HEK293T (cell line): ENCODE measurements at regions not wholly inside any gene's neighbourhood (a gene's known extent, or its start where the extent isn't known, plus 50 kb on each side); places are given as distances from the start of the nearest gene placed in this dataset.

ENCODE experiments used
- CTCF ChIA-PET: fragments of 350-600 bp; formaldehyde crosslinking; extraction: SDS; loops from one replicate; lab custom pipeline; 2021; ENCODE audit warnings: antibody characterized with exemption, inconsistent platforms; lab: Yijun Ruan, JAX
- POLR2A ChIA-PET: fragments of 350-600 bp; formaldehyde crosslinking; extraction: SDS; loops from one replicate; lab custom pipeline; 2020; ENCODE audit warnings: antibody characterized with exemption, inconsistent platforms; lab: Yijun Ruan, JAX
- DNase-seq: peaks from one replicate; pipeline ENCODE4 v3.0.0; 2012; ENCODE audit warnings: mixed read lengths; ENCODE audit errors: extremely low spot score
- ARNT ChIP-seq: fragments of 450-650 bp; IDR thresholded peaks from 2 replicates; pipeline ENCODE4 v1.6.1; 2017; ENCODE audit warnings: mild to moderate bottlenecking
- BHLHE40 ChIP-seq: fragments of 450-650 bp; IDR thresholded peaks from 2 replicates; pipeline ENCODE4 v1.6.1; 2016; ENCODE audit warnings: mild to moderate bottlenecking, moderate library complexity, borderline replicate concordance
- CTBP1 ChIP-seq: fragments of 450-650 bp; IDR thresholded peaks from 2 replicates; pipeline ENCODE4 v1.6.1; 2016; ENCODE audit warnings: borderline replicate concordance
- ELF4 ChIP-seq: fragments of 450-650 bp; IDR thresholded peaks from 2 replicates; pipeline ENCODE4 v1.6.1; 2017; ENCODE audit warnings: antibody characterized with exemption
- FOXA1 ChIP-seq: fragments of 450-650 bp; IDR thresholded peaks from 2 replicates; pipeline ENCODE4 v1.6.1; 2016; ENCODE audit warnings: mild to moderate bottlenecking
- FOXK2 ChIP-seq: fragments of 450-650 bp; IDR thresholded peaks from 2 replicates; pipeline ENCODE4 v1.6.1; 2016; ENCODE audit warnings: mild to moderate bottlenecking
- FOXM1 ChIP-seq: fragments of 450-650 bp; IDR thresholded peaks from 2 replicates; pipeline ENCODE4 v1.6.1; 2017; ENCODE audit warnings: mild to moderate bottlenecking, borderline replicate concordance
- HDGF ChIP-seq: fragments of 450-650 bp; IDR thresholded peaks from 2 replicates; pipeline ENCODE4 v1.6.1; 2017; ENCODE audit warnings: antibody characterized with exemption, borderline replicate concordance
- L3MBTL2 ChIP-seq: fragments of 450-650 bp; conservative IDR thresholded peaks from 2 replicates; pipeline ENCODE4 v1.6.1; 2016; ENCODE audit warnings: mild to moderate bottlenecking
- LEF1 ChIP-seq: fragments of 450-650 bp; IDR thresholded peaks from 2 replicates; pipeline ENCODE4 v1.6.1; 2017; ENCODE audit warnings: mild to moderate bottlenecking, borderline replicate concordance
- NFRKB ChIP-seq: fragments of 450-650 bp; IDR thresholded peaks from 2 replicates; pipeline ENCODE4 v1.6.1; 2016; ENCODE audit warnings: mild to moderate bottlenecking, moderate library complexity
- SP1 ChIP-seq: fragments of 450-650 bp; IDR thresholded peaks from 2 replicates; pipeline ENCODE4 v1.6.1; 2017
- SUZ12 ChIP-seq: fragments of 450-650 bp; IDR thresholded peaks from 2 replicates; pipeline ENCODE4 v1.6.1; 2016; ENCODE audit warnings: mild to moderate bottlenecking
- TARDBP ChIP-seq: fragments of 450-650 bp; IDR thresholded peaks from 2 replicates; pipeline ENCODE4 v1.6.1; 2016
- ZNF384 ChIP-seq: fragments of 450-650 bp; IDR thresholded peaks from 2 replicates; pipeline ENCODE4 v1.6.1; 2016
- TF ChIP-seq, protein P1 (sequence below): fragments of 450-650 bp; IDR thresholded peaks from 2 replicates; pipeline ENCODE4 v1.6.1; 2016

DNA sequence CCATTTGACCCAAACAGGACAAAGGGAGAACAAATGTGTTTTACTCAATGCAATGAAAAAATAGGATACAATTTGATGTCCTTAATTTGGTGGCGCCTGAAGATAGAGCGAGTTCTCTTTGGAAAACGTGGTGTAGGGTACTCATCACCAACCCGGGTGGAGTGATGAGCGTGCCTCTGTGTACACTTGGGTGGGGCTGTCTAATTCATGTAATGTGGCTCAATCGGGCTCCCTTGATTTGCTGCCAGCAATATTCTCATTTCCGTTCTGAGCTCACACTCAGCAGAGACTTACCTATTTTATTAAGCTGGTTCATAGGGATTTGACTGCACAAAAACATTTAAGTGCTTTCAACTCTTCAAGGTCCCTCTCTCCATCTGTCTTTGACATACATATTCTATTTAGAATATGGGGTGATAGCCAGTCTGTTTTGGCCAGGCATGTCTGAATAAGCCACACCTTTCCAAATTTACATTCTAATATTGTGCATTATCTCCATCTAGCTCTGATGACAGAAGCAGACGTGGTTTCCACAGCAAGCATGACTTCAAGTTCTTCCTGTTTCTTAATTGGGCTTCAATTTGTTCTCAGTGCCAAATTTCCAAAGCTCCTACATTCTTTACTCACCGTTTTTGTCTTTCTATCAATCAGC, 162.5 kb downstream of the IRX2 start:
- TF ChIP-seq FOXK2: no peak
- no peak for TF ChIP-seq FOXA1
- POLR2A ChIA-PET: no interaction called here

DNA sequence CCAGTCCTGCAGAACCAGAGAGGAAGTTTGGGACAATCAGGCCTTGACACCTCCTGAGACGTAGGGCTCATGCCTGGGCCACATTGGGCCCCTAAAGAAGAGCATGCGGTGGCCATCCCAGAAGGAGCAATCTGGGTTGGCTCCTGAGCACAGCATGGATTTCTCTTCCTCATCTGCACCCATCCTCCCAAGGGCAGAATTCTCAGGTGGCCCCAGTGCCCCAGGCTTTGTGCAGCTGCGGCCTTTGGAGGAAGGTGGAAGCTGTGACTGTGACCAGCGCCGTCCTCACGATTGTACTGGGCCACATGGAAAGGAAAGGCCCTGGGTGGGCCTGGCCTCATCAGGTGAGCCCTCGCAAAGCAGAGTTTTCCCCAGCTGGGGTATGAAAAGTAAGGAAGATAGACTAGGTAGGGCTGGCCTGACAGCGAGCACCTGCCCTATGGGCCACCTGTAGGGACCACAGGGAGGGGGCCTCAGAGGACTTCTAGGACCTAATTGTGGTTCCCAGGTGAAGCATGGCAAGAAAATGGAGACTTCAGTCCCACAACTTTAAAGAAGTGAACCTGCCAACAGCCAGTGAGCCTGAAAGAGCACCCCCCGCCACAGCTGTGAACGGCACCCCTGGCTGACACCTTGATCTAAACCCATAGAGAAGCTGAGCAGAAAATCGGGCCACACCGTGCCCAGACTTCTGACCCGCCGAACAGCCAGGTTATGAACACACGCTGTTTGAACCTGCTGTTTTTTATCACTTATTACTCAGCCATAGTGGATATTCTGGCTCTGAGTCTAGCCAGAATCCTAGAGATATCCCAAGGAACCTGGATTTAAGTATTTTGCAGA, 164.1 kb downstream of the IRX2 start:
- POLR2A ChIA-PET: no interaction called here
- no peak for DNase-seq
- CTCF ChIA-PET: no interaction called here

More for the DNA sequence above, 162.5 kb downstream of the IRX2 start:
- CTCF ChIA-PET: no interaction called here
- DNase-seq: no peak

GRCh38 chr5:2586016-2586715, 165.3 kb downstream of the IRX2 start:
- CTCF ChIA-PET: no interaction called here
- no peak for DNase-seq
- POLR2A ChIA-PET: no interaction called here
- TF ChIP-seq, protein P1, sequence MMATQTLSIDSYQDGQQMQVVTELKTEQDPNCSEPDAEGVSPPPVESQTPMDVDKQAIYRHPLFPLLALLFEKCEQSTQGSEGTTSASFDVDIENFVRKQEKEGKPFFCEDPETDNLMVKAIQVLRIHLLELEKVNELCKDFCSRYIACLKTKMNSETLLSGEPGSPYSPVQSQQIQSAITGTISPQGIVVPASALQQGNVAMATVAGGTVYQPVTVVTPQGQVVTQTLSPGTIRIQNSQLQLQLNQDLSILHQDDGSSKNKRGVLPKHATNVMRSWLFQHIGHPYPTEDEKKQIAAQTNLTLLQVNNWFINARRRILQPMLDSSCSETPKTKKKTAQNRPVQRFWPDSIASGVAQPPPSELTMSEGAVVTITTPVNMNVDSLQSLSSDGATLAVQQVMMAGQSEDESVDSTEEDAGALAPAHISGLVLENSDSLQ: no peak
- TF ChIP-seq HDGF (no peak), L3MBTL2 (no peak), ELF4 (no peak), NFRKB (no peak)

More for the DNA sequence above, 164.1 kb downstream of the IRX2 start:
- TF ChIP-seq SUZ12: no peak
- TF ChIP-seq TARDBP: no peak
- TF ChIP-seq L3MBTL2: no peak
- TF ChIP-seq ZNF384: no peak

DNA sequence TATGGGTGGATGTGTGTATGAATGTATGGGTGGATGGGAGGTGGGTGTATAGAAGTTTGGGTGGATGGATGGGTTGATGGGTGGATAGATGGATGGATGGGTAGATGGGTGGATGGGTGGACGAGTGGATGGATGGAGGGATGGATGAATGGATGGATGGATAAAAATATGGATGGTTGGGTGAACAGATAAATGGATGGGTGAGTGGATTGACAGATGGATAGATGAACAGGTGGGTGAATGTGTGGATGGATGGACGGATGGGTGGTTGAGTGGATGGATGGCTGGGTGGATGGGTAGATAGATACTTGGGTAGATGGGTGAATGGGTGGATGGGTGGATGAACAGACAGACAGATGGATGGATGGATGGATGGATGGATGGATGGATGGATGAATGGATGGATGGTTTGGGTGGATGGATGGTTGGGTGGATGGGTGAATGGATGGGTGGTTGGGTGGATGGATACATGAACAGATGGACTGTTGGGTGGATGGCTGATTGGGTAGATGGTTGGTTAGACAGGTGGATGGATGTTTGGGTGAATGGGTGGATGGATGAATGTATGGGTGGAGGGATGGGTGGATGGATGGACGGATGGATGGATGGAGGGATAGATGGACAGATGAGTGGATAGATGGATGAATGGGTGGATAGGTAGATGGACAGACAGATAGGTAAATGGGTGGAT, 166.8 kb downstream of the IRX2 start:
- no peak for DNase-seq
- ChIA-PET CTCF (no interaction called here), POLR2A (no interaction called here)
- TF ChIP-seq FOXA1 (no peak), FOXM1 (no peak), ZNF384 (no peak), SUZ12 (no peak), FOXK2 (no peak), ELF4 (no peak), BHLHE40 (no peak), ARNT (no peak), NFRKB (no peak), LEF1 (no peak), HDGF (no peak), L3MBTL2 (no peak), SP1 (no peak), TARDBP (no peak), CTBP1 (no peak)
- TF ChIP-seq, protein P1: no peak

GRCh38 chr5:2582507-2582906, 169.0 kb downstream of the IRX2 start:
- POLR2A ChIA-PET: no interaction called here
- CTCF ChIA-PET: no interaction called here
- no peak for DNase-seq
- no peak for TF ChIP-seq BHLHE40
- TF ChIP-seq FOXA1: no peak
- TF ChIP-seq ZNF384: no peak
- no peak for TF ChIP-seq HDGF
- no peak for TF ChIP-seq SUZ12
- TF ChIP-seq SP1: no peak
- no peak for TF ChIP-seq TARDBP
- no peak for TF ChIP-seq ARNT
- no peak for TF ChIP-seq CTBP1
- no peak for TF ChIP-seq FOXM1
- no peak for TF ChIP-seq ELF4
- no peak for TF ChIP-seq L3MBTL2
- no peak for TF ChIP-seq LEF1

DNA sequence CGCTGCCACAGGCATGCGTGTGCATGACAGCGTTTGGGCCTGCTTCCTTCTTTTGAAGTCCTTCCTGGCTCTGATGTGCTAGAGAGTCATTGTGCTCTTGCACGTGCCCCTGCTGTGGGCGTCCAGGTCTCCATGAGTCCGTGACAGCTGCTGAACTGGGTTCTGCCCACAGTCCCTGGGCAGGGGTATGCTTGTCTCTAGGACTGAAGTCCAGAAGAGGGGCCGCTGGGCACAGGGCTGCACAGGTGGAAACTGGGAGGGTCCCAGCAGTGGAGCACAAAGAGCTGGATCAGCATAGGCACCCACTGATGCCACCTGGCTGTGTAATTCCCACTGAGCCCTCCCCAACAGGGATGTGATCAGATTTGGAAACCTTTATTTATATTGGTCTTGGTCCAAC, 169.4 kb downstream of the IRX2 start:
- no peak for TF ChIP-seq FOXM1
- TF ChIP-seq FOXK2: no peak
- TF ChIP-seq BHLHE40: no peak
- TF ChIP-seq L3MBTL2: no peak
- no peak for TF ChIP-seq FOXA1
- no peak for TF ChIP-seq ZNF384
- TF ChIP-seq TARDBP: no peak
- TF ChIP-seq ELF4: no peak
- no peak for TF ChIP-seq HDGF
- TF ChIP-seq, protein P1: no peak
- no peak for TF ChIP-seq NFRKB
- ChIA-PET CTCF (no interaction called here), POLR2A (no interaction called here)
- DNase-seq: no peak
